ENCODE measurements at regions not wholly inside any gene's neighbourhood (a gene's known extent, or its start where the extent isn't known, plus 50 kb on each side); places are given as distances from the start of the nearest gene placed in this dataset.

- no peak for DNase-seq
These were observed 369.5 kb upstream of the LRATD1 start for GRCh38 chr2:14263053-14263452.

GRCh38 chr2:14270036-14270582 is 362.4 kb upstream of the LRATD1 start:
- no peak for DNase-seq

GRCh38 chr2:14272396-14273075 is 360.0 kb upstream of the LRATD1 start:
- DNase-seq = peak; percentile 4

- DNase-seq = no peak
These were observed 358.9 kb upstream of the LRATD1 start for GRCh38 chr2:14273650-14274049.

- no peak for DNase-seq
These were observed 348.3 kb upstream of the LRATD1 start for GRCh38 chr2:14284244-14284643.

GRCh38 chr2:14285812-14286211 is 346.7 kb upstream of the LRATD1 start:
- DNase-seq = no peak

GRCh38 chr2:14288016-14288415 is 344.5 kb upstream of the LRATD1 start:
- no peak for DNase-seq

GRCh38 chr2:14292964-14293363 is 339.6 kb upstream of the LRATD1 start:
- DNase-seq = no peak

GRCh38 chr2:14297340-14297739 is 335.2 kb upstream of the LRATD1 start:
- DNase-seq = no peak

- no peak for DNase-seq
These were observed 334.6 kb upstream of the LRATD1 start for GRCh38 chr2:14297906-14298305.

GRCh38 chr2:14301331-14301730 is 331.2 kb upstream of the LRATD1 start:
- DNase-seq = no peak

GRCh38 chr2:14303366-14304115 is 329.0 kb upstream of the LRATD1 start:
- no peak for DNase-seq

- no peak for DNase-seq
These were observed 328.2 kb upstream of the LRATD1 start for GRCh38 chr2:14304326-14304725.

GRCh38 chr2:14306268-14306861 is 326.2 kb upstream of the LRATD1 start:
- no peak for DNase-seq

GRCh38 chr2:14313341-14313740 is 319.2 kb upstream of the LRATD1 start:
- no peak for DNase-seq

GRCh38 chr2:14316594-14316993 is 315.9 kb upstream of the LRATD1 start:
- no peak for DNase-seq

GRCh38 chr2:14321357-14321756 is 311.2 kb upstream of the LRATD1 start:
- DNase-seq = no peak

GRCh38 chr2:14322306-14322705 is 310.2 kb upstream of the LRATD1 start:
- DNase-seq = no peak

GRCh38 chr2:14324308-14324707 is 308.2 kb upstream of the LRATD1 start:
- DNase-seq = no peak

GRCh38 chr2:14330884-14331283 is 301.6 kb upstream of the LRATD1 start:
- DNase-seq = no peak

GRCh38 chr2:14336759-14337382 is 295.6 kb upstream of the LRATD1 start:
- no peak for DNase-seq

- no peak for DNase-seq
These were observed 291.8 kb upstream of the LRATD1 start for GRCh38 chr2:14340703-14341102.

GRCh38 chr2:14342313-14342712 is 290.2 kb upstream of the LRATD1 start:
- no peak for DNase-seq
